Left renal cortex interstitium (tissue), 4 donors: ENCODE measurements at regions not wholly inside any gene's neighbourhood (a gene's known extent, or its start where the extent isn't known, plus 50 kb on each side); places are given as distances from the start of the nearest gene placed in this dataset.
"Not testable (repeated sequence)": the region's sequence is repeated elsewhere in the genome, so short reads cannot be mapped to it uniquely, and the experiment has no call there.

Source experiments
- DNase-seq, 4 donors: peaks; one replicate each; pipeline ENCODE4 v3.0.0-alpha.2; 2013; ENCODE audit warnings: low read depth in 4 of 4, low spot score in 2 of 4, missing footprints in 1 of 4

- no peak for DNase-seq
These were observed 367.5 kb upstream of the KCND2 start for GRCh38 chr7:119905495-119905894.

- no peak for DNase-seq
These were observed 364.0 kb upstream of the KCND2 start for GRCh38 chr7:119908948-119909347.

DNA sequence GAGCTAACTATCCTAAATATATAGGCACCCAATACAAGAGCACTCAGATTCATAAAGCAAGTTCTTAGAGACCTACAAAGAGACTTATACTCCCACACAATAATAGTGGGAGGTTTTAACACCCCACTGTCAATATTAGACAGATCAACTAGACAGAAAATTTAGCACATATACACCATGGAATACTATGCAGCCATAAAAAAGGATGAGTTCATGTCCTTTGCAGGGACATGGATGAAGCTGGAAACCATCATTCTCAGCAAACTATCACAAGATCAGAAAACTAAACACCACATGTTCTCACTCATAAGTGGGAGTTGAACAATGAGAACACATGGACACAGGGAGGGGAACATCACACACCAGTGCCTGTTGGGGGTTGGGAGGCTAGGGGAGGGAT is 358.9 kb upstream of the KCND2 start:
- not testable (repeated sequence) for DNase-seq

DNA sequence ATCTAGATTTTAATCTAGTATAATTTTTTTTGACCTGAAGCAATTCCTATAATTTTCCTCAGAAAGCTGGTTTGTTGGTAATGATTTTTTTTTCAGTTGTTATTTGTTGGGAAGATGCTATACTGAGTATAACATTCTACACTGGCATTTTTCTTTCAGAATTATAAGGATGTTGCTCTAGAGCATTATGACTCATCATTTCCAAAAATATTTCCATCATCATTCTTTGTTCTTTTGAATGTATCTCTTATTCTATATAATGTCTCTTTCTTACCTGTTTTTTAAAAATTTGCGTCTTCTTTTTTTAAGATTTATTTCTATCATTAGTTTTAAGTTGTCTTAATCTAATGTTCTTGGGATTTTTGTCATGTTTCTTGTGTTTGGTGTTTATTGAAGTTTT is 356.5 kb upstream of the KCND2 start:
- DNase-seq: no peak

GRCh38 chr7:119918185-119918584 is 354.8 kb upstream of the KCND2 start:
- DNase-seq: no peak

DNA sequence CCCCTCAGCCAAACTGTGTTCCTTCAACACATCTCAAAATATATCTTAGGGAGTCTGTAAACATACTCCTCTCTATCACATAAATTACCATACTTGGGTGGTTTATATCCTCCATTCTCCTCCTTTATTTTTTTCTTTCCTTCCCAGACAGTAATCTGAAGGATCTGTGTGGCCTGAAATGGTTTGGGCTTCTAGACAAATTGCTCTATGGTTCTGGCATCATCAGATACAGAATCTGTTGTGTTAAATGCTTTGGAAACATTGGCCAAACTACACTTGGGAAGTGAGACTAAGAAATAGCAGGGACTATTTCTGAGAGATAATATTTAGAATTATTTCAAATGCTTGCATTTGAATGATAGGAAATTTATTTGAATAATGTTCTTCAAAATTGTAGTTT is 353.0 kb upstream of the KCND2 start:
- DNase-seq: no peak

GRCh38 chr7:119925581-119926289 is 347.2 kb upstream of the KCND2 start:
- no peak for DNase-seq

- DNase-seq: no peak
These were observed 343.1 kb upstream of the KCND2 start for GRCh38 chr7:119929891-119930290.

- no peak for DNase-seq
These were observed 341.6 kb upstream of the KCND2 start for GRCh38 chr7:119931230-119931824.

GRCh38 chr7:119935418-119936025 is 337.5 kb upstream of the KCND2 start:
- peak in 2 of 4 donors; percentile 2 to 15 for DNase-seq

DNA sequence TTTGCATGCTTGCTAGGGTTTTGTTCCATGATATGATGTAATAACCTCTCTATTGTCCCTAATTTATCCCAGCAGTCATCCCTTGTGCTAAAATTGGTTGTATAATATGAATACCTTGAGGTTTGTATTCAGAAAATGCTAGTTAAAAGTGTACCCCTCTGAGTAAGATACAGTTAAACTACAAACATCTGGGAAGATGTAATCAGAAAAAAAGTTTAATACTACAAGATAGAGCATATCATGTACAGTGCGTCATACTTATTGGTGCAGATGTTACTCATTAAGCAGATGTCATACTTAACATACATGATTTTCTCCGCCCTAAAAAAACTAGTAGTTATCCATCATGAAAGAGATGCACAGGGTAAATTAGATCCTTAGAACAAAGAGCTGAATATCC is 336.1 kb upstream of the KCND2 start:
- no peak for DNase-seq

DNA sequence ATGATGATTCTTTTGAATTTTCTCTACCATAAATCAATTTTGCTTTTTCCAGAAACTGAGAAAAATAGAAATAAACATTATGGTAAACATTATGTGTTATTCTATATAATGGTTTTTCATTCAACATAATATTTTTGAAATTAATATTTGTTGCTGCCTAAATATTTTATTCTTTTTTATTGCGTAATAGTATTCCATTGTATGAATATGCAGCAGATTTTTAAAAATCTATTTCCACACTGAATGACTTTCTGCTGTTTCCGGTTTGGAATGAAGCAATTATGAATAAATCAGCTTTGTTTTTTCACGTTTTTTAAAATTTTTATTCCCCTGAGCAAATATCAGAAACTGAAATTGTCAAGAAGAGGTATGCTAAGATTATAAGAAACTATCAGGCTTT is 335.2 kb upstream of the KCND2 start:
- DNase-seq: no peak

DNA sequence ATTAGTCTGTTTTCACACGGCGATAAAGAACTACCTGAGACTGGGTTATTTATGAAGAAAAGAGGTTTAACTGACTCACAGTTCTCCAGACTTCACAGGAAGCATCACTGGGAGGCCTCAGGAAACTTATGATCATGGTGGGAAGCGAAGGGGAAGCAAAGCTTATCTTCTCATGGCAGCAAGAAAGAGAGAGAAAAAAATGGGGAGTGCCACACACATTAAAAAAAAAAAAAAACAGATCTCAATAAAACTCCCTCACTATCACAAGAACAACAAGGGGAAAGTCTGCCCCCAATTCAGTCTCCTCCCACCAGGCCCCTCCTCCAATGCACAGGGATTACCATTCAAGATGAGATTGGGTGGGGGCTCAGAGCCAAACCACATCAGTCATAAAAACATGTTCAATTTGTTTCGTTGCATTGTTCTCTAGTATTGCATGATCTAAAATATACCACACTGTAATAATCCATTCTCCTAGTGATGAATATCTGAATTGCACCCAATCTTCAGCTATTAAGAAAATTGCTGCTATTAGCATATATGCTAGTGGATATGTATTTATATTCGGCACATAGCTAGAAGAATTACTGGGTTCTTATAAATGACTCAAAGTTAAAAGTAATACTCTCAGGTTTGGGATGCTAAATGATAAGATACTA is 328.9 kb upstream of the KCND2 start:
- no peak for DNase-seq

GRCh38 chr7:119944601-119944972 is 328.4 kb upstream of the KCND2 start:
- DNase-seq: no peak

DNA sequence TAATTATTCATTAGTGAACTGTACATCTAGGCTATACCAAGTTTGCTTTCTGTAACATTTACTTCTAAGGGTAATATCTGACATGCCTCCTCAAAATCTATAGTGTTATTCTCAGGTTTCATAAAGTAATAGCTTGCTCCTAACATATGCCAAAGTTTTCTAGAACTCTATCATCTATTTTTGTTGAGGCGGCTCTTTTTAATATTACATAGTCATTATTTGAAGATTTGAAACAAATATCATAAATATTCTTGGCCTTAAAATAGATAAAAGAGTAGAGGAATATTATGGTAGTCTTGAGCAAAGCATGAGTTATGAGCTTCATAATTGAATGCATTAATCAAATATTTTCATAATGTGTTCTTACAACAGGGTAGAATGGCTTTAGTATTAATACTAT is 327.2 kb upstream of the KCND2 start:
- no peak for DNase-seq

DNA sequence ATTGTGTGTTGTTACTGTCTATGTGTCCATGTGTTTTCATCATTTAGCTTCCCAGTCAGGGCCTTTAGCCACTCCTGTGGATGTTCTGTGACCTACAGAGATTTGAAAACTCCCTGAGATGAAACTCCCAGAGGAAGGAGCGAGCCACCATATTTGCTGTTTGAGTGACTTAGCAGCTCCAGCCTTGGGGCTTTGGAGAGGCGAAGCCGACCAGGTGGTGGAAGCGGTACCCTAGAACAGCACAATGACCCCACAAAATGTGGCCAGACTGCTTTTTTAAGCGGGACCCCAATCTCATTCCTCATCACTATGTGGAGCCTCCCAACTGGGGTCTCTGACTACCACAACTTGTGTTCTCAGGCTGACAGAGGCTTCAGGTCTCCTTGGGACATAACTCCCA is 323.9 kb upstream of the KCND2 start:
- no peak for DNase-seq

GRCh38 chr7:119950390-119951041 is 322.5 kb upstream of the KCND2 start:
- DNase-seq: not testable (repeated sequence)

- not testable (repeated sequence) for DNase-seq
These were observed 321.4 kb upstream of the KCND2 start for GRCh38 chr7:119951614-119952013.

DNA sequence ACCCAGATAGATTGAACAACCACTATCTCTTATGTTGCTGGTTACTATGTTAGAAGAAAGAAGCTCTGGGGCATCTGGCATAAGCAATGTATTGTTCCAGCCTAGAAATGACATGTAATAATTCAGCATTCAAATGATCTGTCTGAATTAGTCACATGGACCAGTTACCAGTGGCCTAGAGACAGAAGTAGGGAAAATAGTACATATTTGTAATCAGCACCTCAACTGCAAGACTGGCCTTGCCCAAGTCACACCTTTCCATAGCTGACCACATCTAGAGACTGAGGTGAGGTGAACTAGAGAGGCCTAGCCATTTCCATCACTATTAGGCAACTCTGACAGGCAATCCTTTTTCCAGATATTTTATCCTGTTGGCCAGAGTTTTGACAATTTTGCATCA is 315.6 kb upstream of the KCND2 start:
- no peak for DNase-seq

DNA sequence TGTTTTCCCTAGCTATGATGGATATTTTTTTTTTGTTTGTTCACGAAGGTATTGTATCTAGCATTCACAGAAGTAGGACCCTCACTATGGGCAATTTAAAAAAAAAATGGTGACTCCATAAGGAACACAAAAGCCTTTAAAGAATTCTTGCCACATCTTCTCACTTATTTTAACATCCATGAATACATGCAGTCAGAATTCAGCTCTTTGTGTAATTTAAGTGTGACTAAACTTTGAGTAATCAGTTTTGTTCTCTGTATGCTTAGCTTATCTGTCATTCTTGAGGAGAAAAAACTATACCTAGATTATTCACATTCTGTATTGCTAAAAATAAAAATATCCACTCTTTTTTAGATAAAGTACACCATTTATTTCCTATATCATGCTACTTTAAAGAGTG is 313.2 kb upstream of the KCND2 start:
- DNase-seq: no peak

DNA sequence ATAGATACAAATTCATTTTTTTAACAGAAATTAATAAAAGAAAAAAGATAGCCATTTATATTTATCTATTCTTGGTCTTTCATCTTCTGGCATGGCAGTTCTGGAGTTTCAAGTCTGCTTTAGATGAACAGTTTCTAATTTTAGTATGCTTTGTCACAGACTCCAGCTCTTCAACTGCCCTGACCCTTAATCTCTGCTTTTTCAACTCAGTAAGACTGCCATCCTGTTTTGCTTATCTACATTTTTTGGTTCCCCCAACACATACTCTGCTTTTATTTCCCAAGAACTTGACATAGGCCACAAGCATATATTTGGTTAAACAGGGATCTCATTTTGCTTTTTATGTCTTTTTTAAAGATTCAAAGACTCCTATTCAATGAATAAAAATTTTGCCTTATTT is 309.3 kb upstream of the KCND2 start:
- no peak for DNase-seq
